ENCODE measurements at regions not wholly inside any gene's neighbourhood (a gene's known extent, or its start where the extent isn't known, plus 50 kb on each side); places are given as distances from the start of the nearest gene placed in this dataset.
"Not testable (repeated sequence)": the region's sequence is repeated elsewhere in the genome, so short reads cannot be mapped to it uniquely, and the experiment has no call there.

DNA sequence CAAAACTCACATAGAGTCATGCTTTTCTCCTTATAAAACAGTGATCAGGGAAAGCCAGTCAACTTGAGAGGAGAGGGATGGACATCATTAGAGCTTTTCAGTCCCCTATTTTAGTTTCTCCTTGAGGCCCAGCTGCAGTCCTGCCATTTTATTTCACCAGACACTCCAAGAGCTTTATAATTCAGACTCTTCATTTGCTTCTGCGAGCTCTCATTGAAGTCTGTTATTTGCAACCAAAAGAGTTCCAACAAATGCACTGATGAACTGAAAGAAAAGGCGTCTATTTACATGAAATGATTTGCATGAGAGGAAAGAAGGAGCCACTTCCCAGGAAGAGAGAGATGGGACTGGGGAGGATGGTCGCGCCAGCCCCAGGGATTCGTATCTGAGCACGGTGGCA is 86.8 kb downstream of the NDUFA12 start:
- TF ChIP-seq, protein P1, sequence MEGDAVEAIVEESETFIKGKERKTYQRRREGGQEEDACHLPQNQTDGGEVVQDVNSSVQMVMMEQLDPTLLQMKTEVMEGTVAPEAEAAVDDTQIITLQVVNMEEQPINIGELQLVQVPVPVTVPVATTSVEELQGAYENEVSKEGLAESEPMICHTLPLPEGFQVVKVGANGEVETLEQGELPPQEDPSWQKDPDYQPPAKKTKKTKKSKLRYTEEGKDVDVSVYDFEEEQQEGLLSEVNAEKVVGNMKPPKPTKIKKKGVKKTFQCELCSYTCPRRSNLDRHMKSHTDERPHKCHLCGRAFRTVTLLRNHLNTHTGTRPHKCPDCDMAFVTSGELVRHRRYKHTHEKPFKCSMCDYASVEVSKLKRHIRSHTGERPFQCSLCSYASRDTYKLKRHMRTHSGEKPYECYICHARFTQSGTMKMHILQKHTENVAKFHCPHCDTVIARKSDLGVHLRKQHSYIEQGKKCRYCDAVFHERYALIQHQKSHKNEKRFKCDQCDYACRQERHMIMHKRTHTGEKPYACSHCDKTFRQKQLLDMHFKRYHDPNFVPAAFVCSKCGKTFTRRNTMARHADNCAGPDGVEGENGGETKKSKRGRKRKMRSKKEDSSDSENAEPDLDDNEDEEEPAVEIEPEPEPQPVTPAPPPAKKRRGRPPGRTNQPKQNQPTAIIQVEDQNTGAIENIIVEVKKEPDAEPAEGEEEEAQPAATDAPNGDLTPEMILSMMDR (IDR thresholded peaks at IDR 0.05; ENCODE audit: low read depth, low read length), result no peak
- DNase-seq (ENCODE audit: extremely low read depth, low read depth), result no peak

DNA sequence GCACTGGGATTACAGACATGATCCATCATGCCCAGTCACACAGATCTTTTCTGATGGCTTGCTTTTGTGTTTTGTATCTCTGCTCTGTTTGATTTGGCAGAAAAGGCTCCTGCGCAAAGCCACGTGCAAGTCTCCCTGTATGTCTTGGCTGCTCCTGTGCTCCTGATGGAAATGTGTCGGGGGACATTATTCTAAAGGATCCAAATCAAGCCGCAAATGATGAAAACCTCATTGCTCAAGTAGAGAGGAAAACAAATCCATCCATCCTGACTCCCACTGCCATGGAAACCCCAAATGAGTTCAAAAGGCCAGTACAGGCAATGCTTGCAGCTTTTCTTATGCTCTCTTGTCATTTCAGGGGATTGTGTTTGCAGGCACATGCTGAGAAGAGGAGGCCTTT is 93.8 kb downstream of the NDUFA12 start:
- no peak for DNase-seq (ENCODE audit: extremely low read depth, low read depth)
- TF ChIP-seq, protein P1 (IDR thresholded peaks at IDR 0.05; ENCODE audit: low read depth, low read length), result no peak

DNA sequence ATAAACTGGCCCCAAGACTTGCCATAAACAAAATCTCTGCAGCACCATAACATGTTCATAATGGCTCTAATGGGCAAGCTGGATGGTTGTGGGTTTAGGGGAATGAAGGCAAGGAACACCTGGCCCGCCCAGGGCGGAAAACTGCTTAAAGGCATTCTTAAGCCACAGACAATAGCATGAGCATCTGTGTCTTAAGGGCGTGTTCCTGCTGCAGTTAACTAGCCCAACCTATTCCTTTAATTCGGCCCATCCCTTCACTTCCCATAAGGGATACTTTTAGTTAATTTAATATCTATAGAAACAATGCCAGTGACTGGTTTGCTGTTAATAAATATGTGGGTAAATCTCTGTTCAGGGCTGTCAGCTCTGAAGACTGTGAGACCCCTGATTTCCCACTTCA is 97.7 kb downstream of the NDUFA12 start:
- DNase-seq (ENCODE audit: extremely low read depth, low read depth), result not testable (repeated sequence)

DNA sequence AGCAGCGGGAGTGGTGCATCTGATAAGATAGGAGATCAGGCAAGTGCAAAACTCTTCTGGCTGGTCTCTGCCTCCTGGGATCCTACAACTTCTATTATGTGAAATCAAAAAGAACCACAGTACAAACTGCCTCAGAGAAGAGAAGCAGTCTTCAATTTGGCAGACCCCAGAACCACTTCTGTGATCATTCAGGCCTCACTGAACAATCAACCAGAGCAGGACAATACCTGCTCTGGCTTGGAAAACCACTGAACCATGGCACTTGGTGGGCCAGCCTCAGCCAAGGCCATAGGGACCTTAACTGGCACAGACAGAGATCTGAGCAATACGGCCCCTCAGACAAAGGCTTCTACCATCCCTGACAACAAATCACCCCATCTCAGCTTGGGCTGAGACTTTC is 103.0 kb downstream of the NDUFA12 start:
- TF ChIP-seq, protein P1 (IDR thresholded peaks at IDR 0.05; ENCODE audit: low read depth, low read length), result no peak
- no peak for DNase-seq (ENCODE audit: extremely low read depth, low read depth)

DNA sequence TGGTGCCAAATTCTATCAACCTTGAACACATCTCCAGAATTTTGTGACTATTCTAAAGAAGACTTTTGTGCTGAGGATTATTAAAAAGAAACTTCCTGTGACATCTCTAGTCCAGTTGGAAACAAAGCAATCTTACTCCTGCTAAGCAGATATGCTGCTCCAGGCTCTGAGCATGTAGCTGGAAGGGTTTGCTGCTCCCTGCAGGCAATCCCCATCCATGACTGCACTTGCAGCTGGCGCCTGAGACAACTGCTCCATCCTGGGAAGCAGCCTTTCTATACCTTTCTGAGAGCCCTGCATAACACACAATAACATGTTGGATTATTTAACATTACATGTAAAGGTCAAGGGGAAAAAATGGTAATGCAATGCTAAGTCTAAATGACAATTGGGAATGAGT is 105.1 kb downstream of the NDUFA12 start:
- no peak for DNase-seq (ENCODE audit: extremely low read depth, low read depth)
- TF ChIP-seq, protein P1 (IDR thresholded peaks at IDR 0.05; ENCODE audit: low read depth, low read length), result peak; percentile 13

DNA sequence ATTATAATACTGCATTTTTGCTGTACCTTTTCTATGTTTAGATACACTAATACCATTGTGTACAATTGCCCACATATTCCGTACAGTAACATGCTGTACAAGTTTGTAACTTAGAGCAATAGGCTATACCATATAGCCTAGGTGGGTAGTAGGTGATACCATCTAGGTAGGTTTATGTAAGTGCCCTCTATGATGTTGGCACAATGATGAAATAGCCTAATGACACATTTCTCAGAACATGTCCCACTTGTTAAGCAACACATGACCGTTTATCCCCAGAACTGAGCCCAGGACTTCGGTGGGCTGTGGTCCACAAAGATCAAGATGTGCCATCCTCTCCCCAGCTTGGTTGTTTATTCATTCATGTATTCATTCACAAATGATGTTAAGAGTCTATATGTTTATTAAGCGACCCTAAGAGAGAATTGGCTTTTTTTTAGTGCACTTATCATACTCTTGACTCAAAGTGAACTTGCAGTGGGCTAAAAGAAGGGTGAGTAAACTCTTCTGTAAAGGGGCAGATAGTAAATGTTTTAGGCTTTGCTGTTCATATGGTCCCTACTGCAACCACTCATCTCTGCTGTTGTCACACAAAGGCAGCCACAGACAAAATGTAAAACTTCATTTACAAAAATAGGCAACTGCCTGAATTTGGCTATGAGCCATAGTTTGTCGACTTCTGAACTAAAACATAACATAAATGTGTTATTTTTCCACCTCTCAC is 110.8 kb downstream of the NDUFA12 start:
- TF ChIP-seq, protein P1 (IDR thresholded peaks at IDR 0.05; ENCODE audit: low read depth, low read length), result no peak
- no peak for DNase-seq (ENCODE audit: extremely low read depth, low read depth)

DNA sequence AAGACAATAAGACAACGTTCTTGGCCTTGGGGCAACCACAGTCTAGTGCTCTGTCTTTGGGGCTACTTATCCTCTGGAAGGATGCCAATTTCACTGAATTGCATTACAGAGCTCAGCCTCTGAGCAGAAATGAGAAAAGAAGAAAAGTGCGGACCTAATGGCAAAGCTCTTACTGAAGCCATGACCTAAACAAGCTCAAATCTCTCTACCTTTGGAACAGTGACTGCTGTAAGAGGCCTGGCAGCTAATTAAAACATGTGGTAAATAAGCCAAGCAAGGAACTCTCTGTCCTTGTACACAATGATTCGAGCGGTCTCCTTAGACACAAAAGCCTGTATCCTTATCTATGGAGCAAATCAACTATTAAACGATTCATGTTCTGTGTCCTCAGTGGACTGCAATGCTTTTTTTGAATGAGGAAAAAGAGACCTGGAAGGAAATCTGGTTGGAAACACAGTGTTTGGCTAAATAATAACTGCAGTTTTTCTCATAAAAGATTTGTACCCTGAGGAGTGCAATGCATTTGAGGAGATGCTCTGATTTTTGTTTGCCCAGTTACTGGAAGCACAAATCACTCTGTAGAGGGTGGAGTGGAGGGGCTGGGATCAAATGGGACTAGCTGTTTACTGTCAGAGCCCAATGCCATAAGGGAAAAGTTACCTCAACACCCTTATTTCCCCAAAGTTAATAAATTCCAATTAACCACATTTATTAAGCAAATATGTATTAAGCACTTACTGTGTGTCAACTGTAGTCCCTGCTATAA is 113.9 kb downstream of the NDUFA12 start:
- DNase-seq (ENCODE audit: extremely low read depth, low read depth), result no peak

More for the DNA sequence above, 113.9 kb downstream of the NDUFA12 start:
- TF ChIP-seq, protein P1 (IDR thresholded peaks at IDR 0.05; ENCODE audit: low read depth, low read length), result no peak

All from AG09319 (cell line).